Fibroblast of lung (primary cell): ENCODE measurements at regions not wholly inside any gene's neighbourhood (a gene's known extent, or its start where the extent isn't known, plus 50 kb on each side); places are given as distances from the start of the nearest gene placed in this dataset.

Experiments
- DNase-seq, 2 donors: peaks; one replicate each; pipeline versions ENCODE4 v3.0.0 to v3.0.0-alpha.2; 2010; ENCODE audit warnings: low read depth in 2 of 2
- H2AFZ ChIP-seq: 2 replicates; pipeline ENCODE4 v1.5.1; 2012; ENCODE audit warnings: low read length, control low read depth, inconsistent platforms
- H3K27ac ChIP-seq: 2 replicates; pipeline ENCODE4 v1.5.1; 2011; ENCODE audit warnings: low read length, control low read depth; ENCODE audit not compliant: insufficient read depth
- H3K27me3 ChIP-seq: 2 replicates; pipeline ENCODE4 v1.5.1; 2011; ENCODE audit warnings: mild to moderate bottlenecking, low read length; ENCODE audit not compliant: control insufficient read depth, insufficient read depth
- H3K36me3 ChIP-seq: 2 replicates; pipeline ENCODE4 v1.5.1; 2011; ENCODE audit warnings: low read length; ENCODE audit not compliant: control insufficient read depth, insufficient read depth
- H3K4me1 ChIP-seq: 2 replicates; pipeline ENCODE4 v1.5.1; 2011; ENCODE audit warnings: low read length; ENCODE audit not compliant: control insufficient read depth, insufficient read depth; ENCODE audit errors: extremely low read depth
- H3K4me2 ChIP-seq: 2 replicates; pipeline ENCODE4 v1.5.1; 2011; ENCODE audit warnings: low read length, control low read depth; ENCODE audit not compliant: insufficient read depth; ENCODE audit errors: extremely low read depth
- H3K4me3 ChIP-seq, 4 experiments: fragments of 200-600 bp in 1 of 4; sonication (generic) in 1 of 4; replicated peaks in 1 of 4; 2 replicates each; pipeline ENCODE4 v1.5.1; 2011 to 2016; ENCODE audit warnings: low read length in 4 of 4, low read depth in 3 of 4, mild to moderate bottlenecking in 3 of 4, control low read depth in 2 of 4, inconsistent platforms in 1 of 4, mixed read lengths in 1 of 4; ENCODE audit not compliant: insufficient read depth in 1 of 4; ENCODE audit errors: control extremely low read depth in 1 of 4
- H3K79me2 ChIP-seq: 2 replicates; pipeline ENCODE4 v1.5.1; 2012; ENCODE audit warnings: mild to moderate bottlenecking, low read length, inconsistent platforms; ENCODE audit not compliant: control insufficient read depth, insufficient read depth
- H3K9ac ChIP-seq: 2 replicates; pipeline ENCODE4 v1.5.1; 2011; ENCODE audit warnings: mild to moderate bottlenecking, low read length, control low read depth; ENCODE audit not compliant: insufficient read depth
- H3K9me3 ChIP-seq: 2 replicates; pipeline ENCODE4 v1.5.1; 2012; ENCODE audit warnings: low read depth, low read length; ENCODE audit not compliant: control insufficient read depth, insufficient read depth
- H4K20me1 ChIP-seq: 2 replicates; pipeline ENCODE4 v1.5.1; 2011; ENCODE audit warnings: low read length; ENCODE audit not compliant: control insufficient read depth, insufficient read depth; ENCODE audit errors: extremely low read depth
- EZH2 ChIP-seq: IDR thresholded peaks from 2 replicates; pipeline ENCODE4 v1.5.1; 2012; ENCODE audit warnings: low read length, control low read depth, mild to moderate bottlenecking; ENCODE audit errors: missing control alignments
- TF ChIP-seq, protein P1 (sequence below), 2 donors: IDR thresholded peaks in 1 of 2; conservative IDR thresholded peaks in 1 of 2; 1 replicate in 1 of 2; 2 replicates in 1 of 2; pipeline ENCODE4 v1.5.1; 2011 to 2012; ENCODE audit warnings: low read length in 2 of 2, control low read depth in 1 of 2, inconsistent platforms in 1 of 2, low read depth in 1 of 2, mild to moderate bottlenecking in 1 of 2

- Histone ChIP-seq H3K79me2 (no peaks in the 10 kb centered on the region), H3K4me1 (no peaks in the 10 kb centered on the region), H4K20me1 (no peaks in the 10 kb centered on the region), H3K36me3 (no peaks in the 10 kb centered on the region), H3K4me2 (no peak overlapping the region), H3K4me3 (no peak overlapping the region), H3K9ac (no peak overlapping the region), H3K27ac (no peak overlapping the region), H2AFZ (no peak overlapping the region), H3K9me3 (no peaks in the 10 kb centered on the region), H3K27me3 (no peaks in the 10 kb centered on the region)
- no peak for TF ChIP-seq EZH2
- TF ChIP-seq, protein P1, sequence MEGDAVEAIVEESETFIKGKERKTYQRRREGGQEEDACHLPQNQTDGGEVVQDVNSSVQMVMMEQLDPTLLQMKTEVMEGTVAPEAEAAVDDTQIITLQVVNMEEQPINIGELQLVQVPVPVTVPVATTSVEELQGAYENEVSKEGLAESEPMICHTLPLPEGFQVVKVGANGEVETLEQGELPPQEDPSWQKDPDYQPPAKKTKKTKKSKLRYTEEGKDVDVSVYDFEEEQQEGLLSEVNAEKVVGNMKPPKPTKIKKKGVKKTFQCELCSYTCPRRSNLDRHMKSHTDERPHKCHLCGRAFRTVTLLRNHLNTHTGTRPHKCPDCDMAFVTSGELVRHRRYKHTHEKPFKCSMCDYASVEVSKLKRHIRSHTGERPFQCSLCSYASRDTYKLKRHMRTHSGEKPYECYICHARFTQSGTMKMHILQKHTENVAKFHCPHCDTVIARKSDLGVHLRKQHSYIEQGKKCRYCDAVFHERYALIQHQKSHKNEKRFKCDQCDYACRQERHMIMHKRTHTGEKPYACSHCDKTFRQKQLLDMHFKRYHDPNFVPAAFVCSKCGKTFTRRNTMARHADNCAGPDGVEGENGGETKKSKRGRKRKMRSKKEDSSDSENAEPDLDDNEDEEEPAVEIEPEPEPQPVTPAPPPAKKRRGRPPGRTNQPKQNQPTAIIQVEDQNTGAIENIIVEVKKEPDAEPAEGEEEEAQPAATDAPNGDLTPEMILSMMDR (conservative IDR thresholded peaks at IDR 0.05 in 1 of 2, IDR thresholded peaks at IDR 0.05 in 1 of 2; ENCODE audit: low read depth in 1 of 2, low read length in 2 of 2): no peak
- no peak for DNase-seq
These were observed 488.6 kb upstream of the USP9Y start for GRCh38 chrY:12212394-12212793.

- H3K27me3 ChIP-seq: no peaks in the 10 kb centered on the region
- H3K4me3 ChIP-seq: no peak overlapping the region
- no peaks in the 10 kb centered on the region for H3K36me3 ChIP-seq
- H4K20me1 ChIP-seq: no peaks in the 10 kb centered on the region
- no peak overlapping the region for H3K9ac ChIP-seq
- no peak for TF ChIP-seq EZH2
- TF ChIP-seq, protein P1 (conservative IDR thresholded peaks at IDR 0.05 in 1 of 2, IDR thresholded peaks at IDR 0.05 in 1 of 2; ENCODE audit: low read depth in 1 of 2, low read length in 2 of 2): no peak
- DNase-seq: no peak
- no peak overlapping the region for H3K4me2 ChIP-seq
- H3K9me3 ChIP-seq: no peaks in the 10 kb centered on the region
- no peak overlapping the region for H2AFZ ChIP-seq
- no peaks in the 10 kb centered on the region for H3K4me1 ChIP-seq
- H3K79me2 ChIP-seq: no peaks in the 10 kb centered on the region
- no peak overlapping the region for H3K27ac ChIP-seq
These were observed 485.4 kb upstream of the USP9Y start for GRCh38 chrY:12215564-12216022.

GRCh38 chrY:12230921-12231320, 470.1 kb upstream of the USP9Y start:
- no peak overlapping the region for H3K4me3 ChIP-seq

More at GRCh38 chrY:12230921-12231320, 470.1 kb upstream of the USP9Y start:
- no peaks in the 10 kb centered on the region for H3K79me2 ChIP-seq
- H4K20me1 ChIP-seq: no peaks in the 10 kb centered on the region
- H3K9me3 ChIP-seq: no peaks in the 10 kb centered on the region
- H2AFZ ChIP-seq: no peak overlapping the region
- no peak for DNase-seq
- no peak overlapping the region for H3K27ac ChIP-seq
- H3K36me3 ChIP-seq: no peaks in the 10 kb centered on the region
- TF ChIP-seq, protein P1 (conservative IDR thresholded peaks at IDR 0.05 in 1 of 2, IDR thresholded peaks at IDR 0.05 in 1 of 2; ENCODE audit: low read depth in 1 of 2, low read length in 2 of 2): no peak
- TF ChIP-seq EZH2: no peak
- no peaks in the 10 kb centered on the region for H3K27me3 ChIP-seq
- no peak overlapping the region for H3K4me2 ChIP-seq
- no peak overlapping the region for H3K9ac ChIP-seq
- H3K4me1 ChIP-seq: no peaks in the 10 kb centered on the region
